Stimulated activated CD4-positive, alpha-beta T cell treated with anti-CD3 and anti-CD28 coated beads, Interleukin-4, amount 100 ng/mL, for 4 hours (primary cell): ENCODE measurements at regions not wholly inside any gene's neighbourhood (a gene's known extent, or its start where the extent isn't known, plus 50 kb on each side); places are given as distances from the start of the nearest gene placed in this dataset.
A peak's percentile ranks its signal among the peaks of the same experiment; 100 is the strongest.

Experiments
- DNase-seq, 2 experiments: peaks; one replicate each; pipeline ENCODE4 v3.0.0-alpha.2; 2020

DNA sequence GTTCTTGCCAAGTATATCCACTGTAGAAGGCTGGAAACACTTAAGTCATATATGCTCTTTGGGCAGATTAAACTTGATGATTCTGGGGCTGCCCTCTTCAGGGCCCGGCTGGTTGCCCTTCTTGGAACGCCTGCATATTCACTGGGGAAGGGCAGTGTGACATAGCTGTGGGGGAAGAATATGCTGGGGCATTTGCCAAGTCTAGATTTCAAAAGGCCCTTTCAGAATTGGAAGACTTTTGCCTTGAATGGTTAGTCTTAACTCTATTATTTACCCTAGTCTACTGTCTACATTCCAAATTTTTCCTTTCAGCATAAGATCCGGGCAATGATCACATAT, 161.2 kb upstream of the PITX1 start:
- no peak for DNase-seq

DNA sequence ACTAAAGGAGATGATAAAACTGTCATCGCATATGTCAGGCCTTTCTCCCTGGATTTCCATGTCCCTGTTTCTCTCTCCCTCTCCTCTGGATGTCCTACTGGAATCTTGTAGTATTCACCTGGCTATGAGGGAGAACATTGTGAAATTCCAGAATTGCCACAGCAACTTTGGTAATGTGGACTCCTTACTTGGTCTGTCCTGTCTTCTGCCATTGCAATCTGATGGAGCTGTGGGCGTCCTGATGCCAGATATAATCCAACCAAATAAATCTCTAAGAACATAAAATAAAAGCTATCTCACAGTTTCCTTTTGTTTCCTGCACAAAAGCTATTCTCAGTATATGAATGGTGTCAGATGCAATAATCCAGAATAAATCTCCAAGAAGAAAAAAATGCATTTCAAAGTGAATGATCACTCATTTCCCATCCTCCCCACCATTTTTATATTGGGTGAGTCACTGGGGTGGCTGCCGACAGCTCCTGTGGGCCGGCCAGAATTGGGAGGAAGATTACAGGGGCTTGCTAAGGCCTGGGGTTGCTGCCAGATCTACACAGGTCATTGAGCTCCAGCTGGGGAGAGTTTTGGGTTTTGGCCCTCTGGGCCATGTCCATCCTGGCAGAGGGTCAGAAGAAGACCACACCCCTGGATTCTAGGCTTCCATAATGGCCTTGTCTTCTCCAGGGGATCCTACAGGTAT, 160.7 kb upstream of the PITX1 start:
- DNase-seq: no peak

- DNase-seq: no peak
Measured at GRCh38 chr5:135194126-135194488, 160.1 kb upstream of the PITX1 start.

- no peak for DNase-seq
Measured at GRCh38 chr5:135193213-135194125, 159.4 kb upstream of the PITX1 start.

GRCh38 chr5:135192351-135192750, 158.3 kb upstream of the PITX1 start:
- DNase-seq: no peak

GRCh38 chr5:135191084-135191826, 157.2 kb upstream of the PITX1 start:
- peak; percentile 63 to 75 for DNase-seq

DNA sequence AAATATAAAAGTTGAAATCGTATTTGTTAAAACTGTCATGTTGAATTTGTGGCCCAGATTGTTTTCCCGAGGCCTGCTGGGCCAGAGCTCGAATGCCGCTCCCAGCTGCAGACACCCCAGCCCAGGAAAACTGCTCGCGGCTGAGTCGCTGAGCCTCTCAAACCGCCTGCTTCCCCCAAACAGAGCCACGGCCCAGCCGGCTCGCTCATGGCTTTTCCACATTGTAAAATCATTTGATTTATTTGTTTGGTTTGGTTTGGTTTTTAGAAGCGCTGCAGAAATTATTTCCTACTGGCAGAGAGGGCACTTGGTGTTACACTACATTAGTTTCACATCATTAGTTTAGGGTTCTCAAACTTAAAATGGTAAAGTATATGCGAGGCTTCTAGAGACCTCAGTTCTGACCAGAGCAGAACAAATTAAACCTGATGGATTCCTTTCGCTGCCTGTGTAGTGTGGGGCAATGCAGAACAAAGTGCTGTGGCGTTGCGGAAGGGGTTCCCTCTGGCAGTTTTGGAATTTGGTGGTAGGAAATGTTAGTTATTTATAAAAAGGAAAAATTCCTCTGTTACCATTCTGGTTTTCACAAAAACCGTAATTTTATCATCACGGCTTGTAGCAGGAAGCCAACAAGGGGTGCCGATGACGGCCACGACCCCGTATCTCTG, 156.5 kb upstream of the PITX1 start:
- DNase-seq: no peak

DNA sequence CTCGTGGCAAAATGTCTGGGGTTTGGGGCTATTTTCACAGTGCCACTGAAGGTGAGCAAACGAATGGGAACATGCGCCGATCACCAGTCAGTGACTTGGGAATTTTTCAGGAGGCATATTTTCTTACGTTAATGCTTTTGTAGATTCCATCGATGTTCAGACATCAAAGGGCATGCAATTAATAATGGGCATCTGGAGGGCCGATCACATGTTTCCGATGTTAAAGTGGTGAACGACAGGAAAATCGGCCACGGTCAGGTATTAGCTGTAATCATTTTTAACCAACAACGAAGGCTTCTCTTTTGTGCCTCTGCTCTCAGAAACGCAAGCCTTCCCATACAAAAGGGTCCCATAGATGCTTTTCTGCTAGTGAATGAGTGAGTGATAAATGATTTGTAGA, 155.0 kb upstream of the PITX1 start:
- DNase-seq: no peak

GRCh38 chr5:135188233-135188914, 154.3 kb upstream of the PITX1 start:
- no peak for DNase-seq

- no peak for DNase-seq
Measured at GRCh38 chr5:135186662-135187522, 152.9 kb upstream of the PITX1 start.

- no peak for DNase-seq
Measured at GRCh38 chr5:135185481-135186065, 151.5 kb upstream of the PITX1 start.

- DNase-seq: no peak
Measured at GRCh38 chr5:135184646-135185045, 150.6 kb upstream of the PITX1 start.

GRCh38 chr5:135183464-135183863, 149.4 kb upstream of the PITX1 start:
- no peak for DNase-seq

- DNase-seq: no peak
Measured at GRCh38 chr5:135182675-135183074, 148.6 kb upstream of the PITX1 start.

DNA sequence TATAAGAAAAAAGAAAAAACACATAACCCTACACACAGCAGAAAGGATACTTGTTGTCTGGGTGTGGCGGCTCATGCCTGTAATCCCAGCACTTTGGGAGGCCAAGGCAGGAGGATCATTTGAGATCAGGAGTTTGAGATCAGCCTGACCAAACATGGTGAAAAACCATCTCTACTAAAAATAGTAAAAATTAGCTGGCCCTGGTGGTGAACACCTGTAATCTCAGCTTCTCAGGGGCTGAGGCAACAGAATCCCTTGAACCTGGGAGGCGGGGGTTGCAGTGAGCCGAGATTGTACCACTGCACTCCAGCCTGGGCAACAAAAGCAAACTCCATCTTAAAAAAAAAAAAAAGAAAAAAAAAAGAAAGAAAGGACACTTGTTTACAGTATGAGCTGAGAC, 147.6 kb upstream of the PITX1 start:
- no peak for DNase-seq

- no peak for DNase-seq
Measured at GRCh38 chr5:135179308-135179980, 145.4 kb upstream of the PITX1 start.

DNA sequence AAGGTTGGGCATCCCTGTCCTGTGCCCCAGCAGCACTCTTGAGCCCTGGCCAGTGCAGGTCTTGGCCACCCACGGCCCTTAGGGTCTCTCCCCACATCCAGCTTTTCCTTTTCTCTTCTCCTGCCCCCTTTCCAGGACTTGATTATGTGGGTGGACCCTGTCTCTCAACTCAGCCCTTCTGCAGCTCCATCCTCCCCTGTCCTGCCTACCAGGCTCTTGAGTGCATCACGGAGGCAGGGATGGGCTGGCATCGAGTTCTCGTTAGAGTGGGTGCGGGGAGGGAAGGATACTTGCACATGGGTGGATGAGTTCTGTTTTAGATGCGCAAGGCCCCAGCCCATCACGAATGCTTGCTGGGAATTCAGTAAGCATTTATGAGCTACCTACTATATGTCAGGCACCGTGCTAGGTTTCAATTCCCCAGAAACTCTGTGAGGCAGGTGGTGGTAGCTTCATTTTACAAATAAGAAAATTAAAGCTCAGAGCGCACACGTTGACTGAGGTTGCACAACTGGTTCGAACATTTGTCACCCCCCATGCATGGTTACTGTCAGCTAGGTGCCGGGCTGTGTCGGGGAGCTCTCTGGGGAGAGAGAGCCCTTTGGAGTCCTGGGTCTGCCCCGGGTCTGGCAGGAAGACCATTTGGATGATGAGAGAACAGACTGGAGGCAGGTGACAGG, 144.6 kb upstream of the PITX1 start:
- DNase-seq: no peak

DNA sequence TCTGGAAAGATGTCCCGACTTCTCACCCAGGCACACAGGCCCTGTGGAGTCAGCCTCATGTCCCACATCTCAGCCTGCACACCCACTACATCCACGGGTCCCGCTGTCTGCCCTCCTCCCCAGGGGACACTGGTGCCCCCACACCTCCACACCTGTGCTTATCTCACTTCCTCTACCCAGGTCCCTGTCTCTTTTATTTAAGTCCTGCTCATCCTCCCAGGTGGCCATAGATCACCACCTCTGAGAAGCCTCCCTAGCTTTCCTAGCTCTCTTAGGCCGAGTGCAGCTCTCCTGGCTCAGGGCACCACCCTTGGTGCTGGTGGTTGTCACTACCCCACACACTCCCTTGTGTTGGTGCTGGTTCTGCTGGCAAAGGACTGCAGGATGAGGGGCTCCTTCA, 143.6 kb upstream of the PITX1 start:
- no peak for DNase-seq

GRCh38 chr5:135176991-135177390, 143.0 kb upstream of the PITX1 start:
- DNase-seq: no peak
